GM23338 (cell line): ENCODE measurements at regions not wholly inside any gene's neighbourhood (a gene's known extent, or its start where the extent isn't known, plus 50 kb on each side); places are given as distances from the start of the nearest gene placed in this dataset.
"Not testable (repeated sequence)": the region's sequence is repeated elsewhere in the genome, so short reads cannot be mapped to it uniquely, and the experiment has no call there.

Experiments
- ATAC-seq: fragments of 200-7000 bp; cut with Tn5 transposase; 3 replicates; pipeline ENCODE4 v1.9.1; 2020
- DNase-seq: peaks from one replicate; pipeline ENCODE4 v3.0.0-alpha.2; 2015; ENCODE audit warnings: low spot score
- H2AFZ ChIP-seq: fragments of 200-600 bp; sonication (generic); 2 replicates; pipeline ENCODE4 v1.8.0; 2016; ENCODE audit warnings: antibody characterized with exemption, mild to moderate bottlenecking, moderate library complexity
- H3F3A ChIP-seq: fragments of 200-600 bp; sonication (generic); replicated peaks from 2 replicates; pipeline ENCODE4 v1.8.0; 2017; ENCODE audit warnings: antibody characterized with exemption, mixed run types, low read depth
- H3K27ac ChIP-seq: fragments of 200-600 bp; sonication (generic); 2 replicates; pipeline ENCODE4 v1.6.1; 2016; ENCODE audit warnings: low read depth
- H3K27me3 ChIP-seq: fragments of 200-600 bp; sonication (generic); 2 replicates; pipeline ENCODE4 v1.8.0; 2016; ENCODE audit warnings: mild to moderate bottlenecking, mixed run types, moderate library complexity; ENCODE audit not compliant: insufficient read depth
- H3K36me3 ChIP-seq: fragments of 200-600 bp; sonication (generic); 2 replicates; pipeline ENCODE4 v1.8.0; 2016; ENCODE audit warnings: mild to moderate bottlenecking; ENCODE audit not compliant: insufficient read depth
- H3K4me1 ChIP-seq: fragments of 200-600 bp; sonication (generic); 2 replicates; pipeline ENCODE4 v1.8.0; 2016; ENCODE audit warnings: mild to moderate bottlenecking, moderate library complexity; ENCODE audit not compliant: insufficient read depth
- H3K4me2 ChIP-seq: fragments of 200-600 bp; sonication (generic); 2 replicates; pipeline ENCODE4 v1.7.1; 2017; ENCODE audit warnings: mixed run types
- H3K4me3 ChIP-seq: fragments of 200-600 bp; sonication (generic); 2 replicates; pipeline ENCODE4 v1.6.1; 2016; ENCODE audit warnings: mixed run types
- H3K79me2 ChIP-seq: fragments of 200-600 bp; sonication (generic); replicated peaks from 2 replicates; pipeline ENCODE4 v1.8.0; 2017; ENCODE audit warnings: mild to moderate bottlenecking; ENCODE audit not compliant: insufficient read depth
- H3K9me2 ChIP-seq: fragments of 200-600 bp; sonication (generic); 2 replicates; pipeline ENCODE4 v1.8.0; 2017; ENCODE audit not compliant: insufficient read depth
- H4K20me1 ChIP-seq: fragments of 200-600 bp; sonication (generic); replicated peaks from 2 replicates; pipeline ENCODE4 v1.8.0; 2017; ENCODE audit warnings: mild to moderate bottlenecking; ENCODE audit not compliant: insufficient read depth
- H3K27ac Mint-ChIP-seq: 2 replicates; pipeline ENCODE4 v1.8.0; 2020; ENCODE audit warnings: inconsistent platforms, mild to moderate bottlenecking, moderate library complexity, mixed read lengths
- H3K27me3 Mint-ChIP-seq: 3 replicates; pipeline ENCODE4 v1.8.0; 2022; ENCODE audit warnings: low read depth, mild to moderate bottlenecking, moderate library complexity, mixed read lengths, inconsistent platforms; ENCODE audit not compliant: insufficient read depth, poor library complexity
- H3K36me3 Mint-ChIP-seq: 3 replicates; pipeline ENCODE4 v1.8.0; 2021; ENCODE audit warnings: low read depth, mild to moderate bottlenecking, inconsistent platforms, moderate library complexity, mixed read lengths
- H3K4me1 Mint-ChIP-seq: 3 replicates; pipeline ENCODE4 v1.8.0; 2020; ENCODE audit warnings: mild to moderate bottlenecking, inconsistent platforms, mixed read lengths
- H3K4me3 Mint-ChIP-seq: 3 replicates; pipeline ENCODE4 v1.8.0; 2021; ENCODE audit warnings: moderate library complexity, mild to moderate bottlenecking, inconsistent platforms, mixed read lengths
- H3K9me3 Mint-ChIP-seq: 3 replicates; pipeline ENCODE4 v1.8.0; 2020; ENCODE audit warnings: moderate library complexity, mild to moderate bottlenecking, inconsistent platforms, mixed read lengths

DNA sequence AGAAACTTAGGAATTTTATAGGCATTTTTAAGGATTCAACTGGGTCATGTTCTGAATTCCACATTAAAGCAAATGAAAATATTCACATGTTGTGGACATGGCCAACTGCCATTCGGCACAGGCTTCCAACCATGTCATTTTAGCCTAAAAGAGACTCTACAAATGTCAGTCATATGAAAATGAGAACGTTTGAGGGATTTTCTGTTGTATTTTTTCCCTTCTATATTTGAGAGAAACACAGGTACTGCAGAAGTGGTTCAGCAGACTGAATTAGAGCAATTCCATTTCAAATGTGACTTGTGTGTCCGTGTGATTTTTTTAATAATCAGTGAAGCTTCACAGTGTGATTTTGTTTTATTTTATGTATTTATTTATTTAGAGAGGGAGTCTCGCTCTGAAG, 124.3 kb downstream of the TP53TG3F start:
- H3K4me2 ChIP-seq, H2AFZ ChIP-seq, H3K27me3 Mint-ChIP-seq, H3K27ac ChIP-seq, H4K20me1 ChIP-seq, H3K4me1 Mint-ChIP-seq, ATAC-seq, H3K9me3 Mint-ChIP-seq, H3K4me3 Mint-ChIP-seq, H3K79me2 ChIP-seq, H3K4me1 ChIP-seq, H3K36me3 ChIP-seq, H3K27me3 ChIP-seq, H3K4me3 ChIP-seq, H3K27ac Mint-ChIP-seq, DNase-seq, H3F3A ChIP-seq, H3K9me2 ChIP-seq, H3K36me3 Mint-ChIP-seq: not testable (repeated sequence)

DNA sequence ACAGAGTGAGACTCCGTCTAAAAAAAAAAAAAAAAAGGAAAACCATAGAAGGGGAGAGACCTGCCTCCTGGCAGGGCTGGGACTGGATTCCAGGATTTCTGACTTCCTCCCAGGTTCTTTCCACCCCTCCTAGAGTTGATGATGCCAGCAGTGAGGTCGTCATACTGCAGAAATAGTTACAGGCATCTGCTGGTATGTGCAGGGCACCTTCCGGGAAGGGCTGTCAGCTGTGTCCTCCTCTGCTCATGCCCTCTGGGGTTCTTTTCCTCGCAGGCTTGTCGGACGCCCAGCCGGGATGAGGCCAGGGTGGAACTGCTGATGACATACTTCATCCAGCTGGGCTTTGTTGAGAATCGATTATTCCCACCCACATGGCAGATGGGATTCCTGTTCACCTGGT, 129.2 kb downstream of the TP53TG3F start:
- DNase-seq, H4K20me1 ChIP-seq, H3K4me1 Mint-ChIP-seq, H3K9me3 Mint-ChIP-seq, H3K36me3 ChIP-seq, H3K79me2 ChIP-seq, H3K27me3 ChIP-seq, H3F3A ChIP-seq, H3K9me2 ChIP-seq, H3K27ac Mint-ChIP-seq, H3K4me1 ChIP-seq, H3K27me3 Mint-ChIP-seq, H3K36me3 Mint-ChIP-seq, ATAC-seq, H3K4me3 Mint-ChIP-seq, H3K4me3 ChIP-seq, H3K27ac ChIP-seq, H2AFZ ChIP-seq, H3K4me2 ChIP-seq: not testable (repeated sequence)

DNA sequence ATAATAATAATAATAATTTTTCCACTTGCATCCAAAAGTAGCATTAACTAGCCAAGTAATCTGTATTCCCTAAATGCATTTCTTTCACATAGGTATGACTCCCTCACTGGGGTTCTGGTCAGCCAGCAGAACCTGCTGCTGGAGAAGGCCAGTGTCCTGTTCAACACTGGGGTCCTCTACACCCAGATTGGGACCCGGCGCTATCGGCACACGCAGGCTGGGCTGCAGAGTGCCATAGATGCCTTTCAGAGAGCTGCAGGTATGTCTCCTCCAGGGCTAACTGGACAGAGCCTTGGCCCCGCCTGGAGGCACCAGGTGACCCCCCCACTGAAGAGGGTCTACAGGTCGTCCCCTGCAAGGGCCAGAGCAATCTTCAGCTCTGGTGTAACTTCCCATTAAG, 133.9 kb downstream of the TP53TG3F start:
- H3K4me1 ChIP-seq, H3K27ac Mint-ChIP-seq, H2AFZ ChIP-seq, H3K36me3 Mint-ChIP-seq, H3K4me2 ChIP-seq, H4K20me1 ChIP-seq, H3K4me3 ChIP-seq, H3K4me3 Mint-ChIP-seq, H3K4me1 Mint-ChIP-seq, H3K9me3 Mint-ChIP-seq, ATAC-seq, H3K79me2 ChIP-seq, H3K27ac ChIP-seq, H3K27me3 Mint-ChIP-seq, H3K9me2 ChIP-seq, H3K27me3 ChIP-seq, H3K36me3 ChIP-seq, H3F3A ChIP-seq, DNase-seq: not testable (repeated sequence)

DNA sequence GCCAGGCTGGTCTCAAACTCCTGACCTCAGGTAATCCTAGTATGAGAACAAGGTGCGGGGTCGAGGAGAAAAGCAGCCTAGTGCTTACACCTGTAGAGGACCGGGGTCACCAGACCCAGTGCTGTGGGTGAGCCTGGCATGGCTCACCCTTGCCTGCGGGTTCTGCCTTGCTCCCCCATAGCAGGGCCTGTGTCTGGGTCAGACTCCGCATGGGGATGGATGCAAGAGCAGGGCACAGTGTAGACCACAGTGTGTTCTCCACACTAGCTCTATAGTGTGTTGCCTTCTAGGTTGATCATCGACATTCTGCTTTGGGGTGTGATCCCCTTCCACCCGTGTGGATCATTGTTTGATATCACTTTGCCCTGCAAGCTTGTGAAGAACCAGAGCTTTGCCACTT, 135.7 kb downstream of the TP53TG3F start:
- not testable (repeated sequence) for H3K4me1 Mint-ChIP-seq, DNase-seq, ATAC-seq, H3K27me3 ChIP-seq, H3K4me2 ChIP-seq, H3K27ac ChIP-seq, H3K4me3 Mint-ChIP-seq, H3K36me3 ChIP-seq, H3K36me3 Mint-ChIP-seq, H3K27ac Mint-ChIP-seq, H3K4me3 ChIP-seq, H2AFZ ChIP-seq, H3F3A ChIP-seq, H3K9me2 ChIP-seq, H3K9me3 Mint-ChIP-seq, H3K4me1 ChIP-seq, H3K27me3 Mint-ChIP-seq, H4K20me1 ChIP-seq, H3K79me2 ChIP-seq

DNA sequence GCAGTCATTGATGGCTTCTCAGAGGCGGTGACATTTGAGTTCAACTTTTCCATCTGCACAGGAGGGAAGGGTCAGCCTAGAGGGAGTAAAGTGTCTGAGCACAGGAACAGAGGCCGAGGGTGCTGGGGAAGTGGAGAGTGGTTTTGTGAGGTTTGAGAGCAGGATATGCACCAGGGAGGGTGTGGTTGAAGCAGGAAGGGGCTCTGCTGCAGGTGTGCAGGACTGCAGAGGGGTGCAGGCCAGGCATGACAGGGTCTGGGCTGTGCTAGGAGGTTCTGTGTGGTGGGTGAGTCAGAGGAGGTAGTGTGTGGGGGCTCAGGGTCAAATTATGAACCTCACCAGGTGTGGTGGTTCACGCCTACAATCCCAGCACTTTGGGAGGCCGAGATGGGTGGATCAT, 141.6 kb downstream of the TP53TG3F start:
- H3K36me3 ChIP-seq, H3F3A ChIP-seq, H3K27me3 ChIP-seq, H3K27me3 Mint-ChIP-seq, H3K4me2 ChIP-seq, H3K27ac Mint-ChIP-seq, H4K20me1 ChIP-seq, H3K4me3 ChIP-seq, DNase-seq, ATAC-seq, H2AFZ ChIP-seq, H3K36me3 Mint-ChIP-seq, H3K9me2 ChIP-seq, H3K4me3 Mint-ChIP-seq, H3K27ac ChIP-seq, H3K4me1 Mint-ChIP-seq, H3K9me3 Mint-ChIP-seq, H3K4me1 ChIP-seq, H3K79me2 ChIP-seq: not testable (repeated sequence)

DNA sequence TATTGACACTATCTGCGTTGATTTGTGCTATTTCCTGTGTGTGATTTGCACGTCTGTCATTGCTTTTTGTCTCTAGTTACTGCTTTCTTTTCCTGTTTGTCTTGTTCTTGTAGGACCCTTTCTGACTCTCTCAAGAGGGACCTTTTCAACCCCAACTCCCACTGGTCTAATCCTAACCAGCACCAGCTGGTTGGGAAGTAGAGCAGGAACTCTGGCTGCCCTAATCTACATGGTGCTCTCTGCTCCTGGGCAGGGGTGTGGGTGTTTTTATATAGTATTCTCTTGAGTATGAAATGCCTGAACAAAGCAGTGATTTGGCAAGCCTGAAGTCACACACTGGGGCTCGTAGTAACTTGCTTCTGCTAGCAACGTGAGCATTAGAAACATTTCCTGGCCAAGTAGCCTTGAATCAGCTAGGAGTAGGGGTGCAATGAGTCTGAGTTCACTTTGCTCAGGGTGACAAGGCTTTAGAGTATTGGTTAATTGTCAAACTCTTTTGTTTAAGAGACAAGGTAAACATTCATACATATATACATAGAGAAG, 164.2 kb downstream of the TP53TG3F start:
- not testable (repeated sequence) for H3K9me2 ChIP-seq, H3K4me3 ChIP-seq, H3K27ac Mint-ChIP-seq, H2AFZ ChIP-seq, H3K4me3 Mint-ChIP-seq, H3K79me2 ChIP-seq, H3K36me3 Mint-ChIP-seq, H3K27me3 Mint-ChIP-seq, H3K27ac ChIP-seq, H3K4me1 Mint-ChIP-seq, H3K4me1 ChIP-seq, H3K4me2 ChIP-seq, H3F3A ChIP-seq, H3K27me3 ChIP-seq, H4K20me1 ChIP-seq, ATAC-seq, DNase-seq, H3K36me3 ChIP-seq
- H3K9me3 Mint-ChIP-seq: peaks cover 42% of the 10 kb centered on the region

DNA sequence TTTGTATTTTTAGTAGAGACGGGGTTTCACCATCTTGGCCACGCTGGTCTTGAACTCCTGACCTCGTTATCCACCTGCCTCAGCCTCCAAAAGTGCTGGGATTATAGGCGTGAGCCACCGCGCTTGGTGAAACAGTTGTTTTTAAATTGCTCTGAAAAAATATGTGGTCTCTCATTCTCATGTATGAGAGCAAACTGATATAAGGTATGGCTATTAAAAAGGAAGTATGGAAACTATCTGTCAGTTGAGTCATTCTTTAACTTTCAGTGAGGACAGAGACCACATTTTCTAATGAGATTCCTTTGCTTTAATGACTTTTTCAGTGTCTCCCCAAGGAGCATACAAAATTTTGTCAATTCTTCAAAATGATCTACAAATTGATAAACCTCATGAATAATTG, 169.5 kb downstream of the TP53TG3F start:
- H2AFZ ChIP-seq, ATAC-seq, H3K4me3 ChIP-seq, H3K27ac Mint-ChIP-seq, DNase-seq, H3K4me1 Mint-ChIP-seq, H4K20me1 ChIP-seq, H3K27me3 Mint-ChIP-seq, H3K4me1 ChIP-seq, H3K4me2 ChIP-seq, H3K79me2 ChIP-seq, H3K27me3 ChIP-seq, H3K36me3 Mint-ChIP-seq, H3K9me2 ChIP-seq, H3K4me3 Mint-ChIP-seq, H3K36me3 ChIP-seq, H3K27ac ChIP-seq, H3F3A ChIP-seq: not testable (repeated sequence)
- peaks cover 31% of the 10 kb centered on the region for H3K9me3 Mint-ChIP-seq
